Islet of Langerhans (tissue), 1 donor: ENCODE measurements at regions not wholly inside any gene's neighbourhood (a gene's known extent, or its start where the extent isn't known, plus 50 kb on each side); places are given as distances from the start of the nearest gene placed in this dataset.

Experiments used
- FAIRE-seq: peaks from one replicate; lab custom pipeline; 2011; peaks lifted over from hg19 to GRCh38; lab: Jason Lieb, UNC

- no peak for FAIRE-seq
Measured at GRCh38 chr11:42049186-42049585, 589.7 kb upstream of the LRRC4C start.

- FAIRE-seq = no peak
Measured at GRCh38 chr11:42049650-42050049, 590.2 kb upstream of the LRRC4C start.

GRCh38 chr11:42054351-42054900, 595.0 kb upstream of the LRRC4C start:
- no peak for FAIRE-seq

GRCh38 chr11:42055606-42056005, 596.2 kb upstream of the LRRC4C start:
- no peak for FAIRE-seq

- no peak for FAIRE-seq
Measured at GRCh38 chr11:42058794-42059193, 599.3 kb upstream of the LRRC4C start.

GRCh38 chr11:42065199-42065598, 605.7 kb upstream of the LRRC4C start:
- FAIRE-seq = no peak

- FAIRE-seq = no peak
Measured at GRCh38 chr11:42066113-42066512, 606.7 kb upstream of the LRRC4C start.

- no peak for FAIRE-seq
Measured at GRCh38 chr11:42074306-42074705, 614.9 kb upstream of the LRRC4C start.

- FAIRE-seq = no peak
Measured at GRCh38 chr11:42075180-42075579, 615.7 kb upstream of the LRRC4C start.

- no peak for FAIRE-seq
Measured at GRCh38 chr11:42077794-42078193, 618.3 kb upstream of the LRRC4C start.

- no peak for FAIRE-seq
Measured at GRCh38 chr11:42085736-42086135, 626.3 kb upstream of the LRRC4C start.

- no peak for FAIRE-seq
Measured at GRCh38 chr11:42093541-42093940, 634.1 kb upstream of the LRRC4C start.

- FAIRE-seq = no peak
Measured at GRCh38 chr11:42098075-42098474, 638.6 kb upstream of the LRRC4C start.

- FAIRE-seq = no peak
Measured at GRCh38 chr11:42112866-42113265, 653.4 kb upstream of the LRRC4C start.

- FAIRE-seq = no peak
Measured at GRCh38 chr11:42114927-42115326, 655.5 kb upstream of the LRRC4C start.

GRCh38 chr11:42138454-42138853, 679.0 kb upstream of the LRRC4C start:
- no peak for FAIRE-seq

GRCh38 chr11:42145311-42145710, 685.9 kb upstream of the LRRC4C start:
- no peak for FAIRE-seq

GRCh38 chr11:42161886-42162285, 702.4 kb upstream of the LRRC4C start:
- no peak for FAIRE-seq

GRCh38 chr11:42169191-42169590, 709.7 kb upstream of the LRRC4C start:
- no peak for FAIRE-seq

- no peak for FAIRE-seq
Measured at GRCh38 chr11:42170601-42171000, 711.1 kb upstream of the LRRC4C start.

- no peak for FAIRE-seq
Measured at GRCh38 chr11:42171046-42171445, 711.6 kb upstream of the LRRC4C start.

GRCh38 chr11:42172441-42172840, 713.0 kb upstream of the LRRC4C start:
- FAIRE-seq = no peak

GRCh38 chr11:42175203-42175602, 715.8 kb upstream of the LRRC4C start:
- FAIRE-seq = no peak

- no peak for FAIRE-seq
Measured at GRCh38 chr11:42179216-42179615, 719.8 kb upstream of the LRRC4C start.
